Transverse colon (tissue), 4 donors: ENCODE measurements at regions not wholly inside any gene's neighbourhood (a gene's known extent, or its start where the extent isn't known, plus 50 kb on each side); places are given as distances from the start of the nearest gene placed in this dataset.

Experiments used
- DNase-seq: peaks from one replicate; pipeline ENCODE4 v3.0.0-alpha.2; 2019
- H3K27ac ChIP-seq, 4 donors: fragments of 200-600 bp; sonication (generic); 2 replicates each; pipeline ENCODE4 v1.5.1; 2016 to 2018; ENCODE audit warnings: inconsistent platforms in 4 of 4
- H3K27me3 ChIP-seq: fragments of 200-600 bp; sonication (generic); 2 replicates; pipeline ENCODE4 v1.5.1; 2017; ENCODE audit warnings: inconsistent platforms
- H3K36me3 ChIP-seq, 4 donors: fragments of 200-600 bp; sonication (generic); 2 replicates each; pipeline ENCODE4 v1.5.1; 2017 to 2019; ENCODE audit warnings: inconsistent platforms in 4 of 4
- H3K4me1 ChIP-seq, 4 donors: fragments of 200-600 bp; sonication (generic); 2 replicates each; pipeline ENCODE4 v1.5.1; 2017 to 2020; ENCODE audit warnings: inconsistent platforms in 4 of 4
- H3K4me3 ChIP-seq, 4 donors: fragments of 200-600 bp; sonication (generic); 1 replicate in 1 of 4; 2 replicates in 3 of 4; pipeline versions ENCODE4 v1.5.1 to v1.6.1; 2017 to 2019; ENCODE audit warnings: inconsistent platforms in 4 of 4
- H3K9me3 ChIP-seq, 2 donors: fragments of 200-600 bp; sonication (generic); 2 replicates each; pipeline ENCODE4 v1.5.1; 2017 to 2019; ENCODE audit warnings: inconsistent platforms in 2 of 2
- EP300 ChIP-seq: sonication (generic); formaldehyde crosslinking; IDR thresholded peaks from one replicate; pipeline ENCODE4 v1.6.1; 2017; ENCODE audit warnings: antibody characterized with exemption, low read depth
- POLR2A ChIP-seq: fragments of 450-650 bp; IDR thresholded peaks from one replicate; pipeline ENCODE4 v1.6.1; 2016; ENCODE audit warnings: antibody characterized with exemption, mild to moderate bottlenecking, moderate library complexity
- POLR2AphosphoS5 ChIP-seq, 3 donors: sonication (generic); formaldehyde crosslinking; IDR thresholded peaks; one replicate each; pipeline ENCODE4 v1.6.1; 2016; ENCODE audit warnings: antibody characterized with exemption in 3 of 3
- WGBS, 2 donors: methylation state at CpG; one replicate each; pipeline ENCODE4 v1.1.5; 2018; ENCODE audit warnings: low coverage in 1 of 2; 5-methylcytosine and 5-hydroxymethylcytosine counted together
- in situ Hi-C, 4 donors: fragments of 200-750 bp; cut with MboI; loops; one replicate each; pipeline versions ENCODE4 v1.15.0 to v1.15.1; 2017; ENCODE audit warnings: low sequenced_read_pairs in 3 of 4, low pct_ligation_motif_present in 1 of 4, low pct_unique_long_range_greater_than_20kb in 1 of 4
- intact Hi-C: fragments of 100-400 bp; cut with DNase I; formaldehyde crosslinking; loops from one replicate; pipeline ENCODE4 v1.15.1; 2023; ENCODE audit warnings: low total_unique reads
- TF ChIP-seq, protein P1 (sequence below), 5 experiments: fragments of 200-600 bp in 3 of 5; fragments of 450-650 bp in 2 of 5; sonication (generic) in 3 of 5; IDR thresholded peaks; 1 replicate in 2 of 5; 2 replicates in 3 of 5; pipeline ENCODE4 v1.5.1; 2016 to 2017; ENCODE audit warnings: antibody characterized with exemption in 5 of 5, inconsistent platforms in 3 of 5, mild to moderate bottlenecking in 2 of 5, moderate library complexity in 1 of 5

DNA sequence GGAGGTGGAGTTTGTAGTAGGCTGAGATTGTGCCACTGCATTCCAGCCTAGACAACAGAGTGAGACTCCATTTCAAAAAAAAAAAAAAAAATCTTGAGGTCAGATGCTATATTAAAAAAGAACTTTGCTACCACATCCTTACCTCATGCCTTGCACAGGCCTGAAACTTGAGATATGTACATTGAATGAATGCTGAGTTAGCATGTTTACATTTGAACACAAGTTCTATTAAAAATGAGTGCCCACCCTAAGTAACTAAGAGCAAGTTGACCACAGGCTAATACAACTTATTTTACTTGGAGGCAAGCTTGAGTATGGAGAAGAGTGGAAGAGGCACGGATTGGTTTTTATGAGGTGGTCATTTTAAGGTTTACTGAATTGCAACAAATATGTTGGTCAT lies 276.6 kb upstream of the GATB start:
- 91 to 100% methylated on average over 1 of the region's 1 CpG for WGBS, 2 donors
- H3K4me3 ChIP-seq: no peak overlapping the region
- in situ Hi-C loops: no loop called here
- H3K27me3 ChIP-seq: no peaks in the 10 kb centered on the region
- H3K27ac ChIP-seq: no peak overlapping the region
- TF ChIP-seq POLR2A (no peak), EP300 (no peak), POLR2AphosphoS5 (IDR thresholded peaks at IDR 0.05) (no peak)
- TF ChIP-seq, protein P1, sequence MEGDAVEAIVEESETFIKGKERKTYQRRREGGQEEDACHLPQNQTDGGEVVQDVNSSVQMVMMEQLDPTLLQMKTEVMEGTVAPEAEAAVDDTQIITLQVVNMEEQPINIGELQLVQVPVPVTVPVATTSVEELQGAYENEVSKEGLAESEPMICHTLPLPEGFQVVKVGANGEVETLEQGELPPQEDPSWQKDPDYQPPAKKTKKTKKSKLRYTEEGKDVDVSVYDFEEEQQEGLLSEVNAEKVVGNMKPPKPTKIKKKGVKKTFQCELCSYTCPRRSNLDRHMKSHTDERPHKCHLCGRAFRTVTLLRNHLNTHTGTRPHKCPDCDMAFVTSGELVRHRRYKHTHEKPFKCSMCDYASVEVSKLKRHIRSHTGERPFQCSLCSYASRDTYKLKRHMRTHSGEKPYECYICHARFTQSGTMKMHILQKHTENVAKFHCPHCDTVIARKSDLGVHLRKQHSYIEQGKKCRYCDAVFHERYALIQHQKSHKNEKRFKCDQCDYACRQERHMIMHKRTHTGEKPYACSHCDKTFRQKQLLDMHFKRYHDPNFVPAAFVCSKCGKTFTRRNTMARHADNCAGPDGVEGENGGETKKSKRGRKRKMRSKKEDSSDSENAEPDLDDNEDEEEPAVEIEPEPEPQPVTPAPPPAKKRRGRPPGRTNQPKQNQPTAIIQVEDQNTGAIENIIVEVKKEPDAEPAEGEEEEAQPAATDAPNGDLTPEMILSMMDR (IDR thresholded peaks at IDR 0.05): no peak
- no peak for DNase-seq
- no peaks in the 10 kb centered on the region for H3K4me1 ChIP-seq
- no peaks in the 10 kb centered on the region for H3K36me3 ChIP-seq
- H3K9me3 ChIP-seq: no peaks in the 10 kb centered on the region
- intact Hi-C loops: no loop called here

- no peak for TF ChIP-seq EP300
- no peak for TF ChIP-seq POLR2A
- Histone ChIP-seq H3K4me1 (no peaks in the 10 kb centered on the region), H3K9me3 (no peaks in the 10 kb centered on the region), H3K27ac (no peak overlapping the region), H3K4me3 (no peak overlapping the region), H3K36me3 (no peaks in the 10 kb centered on the region), H3K27me3 (no peaks in the 10 kb centered on the region)
- WGBS, 2 donors: 81 to 89% methylated on average over 6 of the region's 6 CpGs
- no peak for DNase-seq
- in situ Hi-C loops: no loop called here
- intact Hi-C loops: no loop called here
Observed at GRCh38 chr4:152033621-152034020, 272.8 kb upstream of the GATB start.

- DNase-seq: no peak
- in situ Hi-C loops (no loop called here), intact Hi-C loops (no loop called here)
- H3K4me1 ChIP-seq: no peaks in the 10 kb centered on the region
- no peaks in the 10 kb centered on the region for H3K36me3 ChIP-seq
- H3K27me3 ChIP-seq: no peaks in the 10 kb centered on the region
- 61 to 80% methylated on average over 1 of the region's 1 CpG for WGBS, 2 donors
- H3K4me3 ChIP-seq: no peak overlapping the region
- peak in 2 of 3 donors; percentile 17 to 34 for TF ChIP-seq POLR2AphosphoS5 (IDR thresholded peaks at IDR 0.05)
- TF ChIP-seq EP300: no peak
- peak overlapping the region in 2 of 4 donors; percentile 10 to 11 for H3K27ac ChIP-seq
- H3K9me3 ChIP-seq: no peaks in the 10 kb centered on the region
Observed at GRCh38 chr4:152032722-152033131, 271.9 kb upstream of the GATB start.

DNA sequence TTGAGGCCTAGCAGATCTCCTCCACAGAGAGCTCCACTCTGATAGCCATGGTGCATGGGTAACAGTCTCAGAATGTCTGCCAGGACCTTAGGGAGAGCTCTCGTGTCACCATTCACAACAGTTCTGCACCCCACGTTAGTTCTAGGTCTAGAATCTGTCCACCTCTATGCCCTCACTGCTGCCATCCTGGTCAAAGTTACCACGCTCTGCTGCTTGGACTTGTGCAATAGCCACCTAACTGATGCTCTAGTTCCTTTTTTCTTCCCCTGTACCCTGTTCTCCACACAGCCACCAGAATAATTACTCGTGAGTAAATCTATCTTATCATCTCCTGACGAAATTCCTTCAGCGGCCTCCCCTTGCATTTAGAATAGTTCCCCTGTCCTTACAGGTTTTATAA lies 268.8 kb upstream of the GATB start:
- in situ Hi-C loops: no loop called here

DNA sequence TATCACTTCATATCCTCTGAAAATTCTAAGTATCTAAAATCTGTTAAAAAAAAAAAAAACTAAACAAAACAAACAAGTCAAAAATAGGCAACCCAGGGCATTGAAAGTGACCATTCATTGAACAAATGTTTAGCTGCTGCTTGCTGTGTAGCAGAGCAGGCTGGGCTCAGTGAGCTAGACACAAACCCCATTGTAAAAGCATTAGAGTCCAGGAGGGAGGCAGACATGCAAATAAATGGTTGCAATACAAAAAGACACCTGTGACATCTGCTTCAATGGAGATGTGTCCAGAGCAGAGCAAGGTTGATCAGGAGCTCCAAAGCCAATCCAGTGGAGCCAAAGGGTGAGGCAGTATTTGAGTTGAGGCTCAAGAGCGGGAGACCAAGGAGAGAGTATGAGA lies 267.3 kb upstream of the GATB start:
- no peak for TF ChIP-seq EP300
- no peak for TF ChIP-seq POLR2AphosphoS5 (IDR thresholded peaks at IDR 0.05)
- TF ChIP-seq, protein P1 (IDR thresholded peaks at IDR 0.05): no peak
- TF ChIP-seq POLR2A: no peak
- Histone ChIP-seq H3K27me3 (no peaks in the 10 kb centered on the region), H3K36me3 (no peaks in the 10 kb centered on the region), H3K4me3 (no peak overlapping the region), H3K4me1 (no peaks in the 10 kb centered on the region), H3K9me3 (no peaks in the 10 kb centered on the region), H3K27ac (no peak overlapping the region)
- DNase-seq: no peak
- intact Hi-C loops: no loop called here
- WGBS, 2 donors: 79% methylated on average over 1 of the region's 1 CpG; no CpG with 5 or more reads in 1 of the 2 donors
- in situ Hi-C loops: no loop called here

More for the DNA sequence above, 268.8 kb upstream of the GATB start:
- 73 to 97% methylated on average over 5 to 6 of the region's 6 CpGs for WGBS, 2 donors
- Histone ChIP-seq H3K4me3 (no peak overlapping the region), H3K27me3 (no peaks in the 10 kb centered on the region), H3K4me1 (no peaks in the 10 kb centered on the region), H3K9me3 (no peaks in the 10 kb centered on the region), H3K36me3 (no peaks in the 10 kb centered on the region), H3K27ac (no peak overlapping the region)
- DNase-seq: no peak
- TF ChIP-seq POLR2A (no peak), EP300 (no peak), POLR2AphosphoS5 (IDR thresholded peaks at IDR 0.05) (no peak)
- TF ChIP-seq, protein P1 (IDR thresholded peaks at IDR 0.05): no peak
- intact Hi-C loops: no loop called here
